A549 (cell line): ENCODE measurements at regions not wholly inside any gene's neighbourhood (a gene's known extent, or its start where the extent isn't known, plus 50 kb on each side); places are given as distances from the start of the nearest gene placed in this dataset.
A peak's percentile ranks its signal among the peaks of the same experiment; 100 is the strongest.

Experiments
- CTCF ChIP-seq: fragments of >200 bp; sonication (Bioruptor Twin); formaldehyde crosslinking; IDR thresholded peaks from 3 replicates; pipeline ENCODE4 v1.5.1; 2016
- RFX5 ChIP-seq: fragments of 450-650 bp; IDR thresholded peaks from 2 replicates; pipeline ENCODE4 v1.7.1; 2014; ENCODE audit warnings: antibody characterized with exemption, mild to moderate bottlenecking, moderate library complexity
- ZFP36 ChIP-seq: fragments of 450-650 bp; IDR thresholded peaks from 2 replicates; pipeline ENCODE4 v1.6.1; 2014; ENCODE audit warnings: borderline replicate concordance; ENCODE audit not compliant: partially characterized antibody
- TF ChIP-seq, protein P1 (sequence below): fragments of 200-600 bp; sonication (generic); IDR thresholded peaks from 2 replicates; pipeline ENCODE4 v1.6.1; 2016; ENCODE audit warnings: antibody characterized with exemption, mild to moderate bottlenecking, moderate library complexity

DNA sequence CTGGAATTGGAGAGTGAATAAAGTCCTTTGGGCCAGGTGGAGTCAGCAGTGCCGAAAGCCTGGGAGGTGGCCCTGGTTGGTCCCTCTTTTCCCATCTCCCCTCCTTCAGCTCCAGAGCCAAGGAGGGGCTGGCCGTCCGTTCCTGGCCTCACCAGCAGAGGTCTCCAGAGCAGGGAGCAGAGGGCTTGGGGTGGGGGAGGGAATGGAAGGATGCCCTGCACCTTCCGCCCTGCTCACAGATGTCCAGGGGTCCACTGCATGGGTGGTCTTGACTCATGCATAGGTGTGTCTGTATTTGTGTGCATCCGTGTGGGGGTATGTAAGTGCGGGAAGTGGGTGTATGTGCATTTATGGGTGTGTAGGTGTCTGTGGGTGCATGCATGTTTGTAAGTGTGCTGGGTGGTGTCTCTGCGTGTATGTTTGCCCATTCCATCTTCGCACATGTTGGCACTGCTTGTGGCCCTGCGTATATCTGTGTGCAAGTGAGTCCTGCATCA is 201.8 kb downstream of the ZFP36L2 start:
- TF ChIP-seq CTCF (peak; percentile 79), ZFP36 (no peak), RFX5 (no peak)
- TF ChIP-seq, protein P1, sequence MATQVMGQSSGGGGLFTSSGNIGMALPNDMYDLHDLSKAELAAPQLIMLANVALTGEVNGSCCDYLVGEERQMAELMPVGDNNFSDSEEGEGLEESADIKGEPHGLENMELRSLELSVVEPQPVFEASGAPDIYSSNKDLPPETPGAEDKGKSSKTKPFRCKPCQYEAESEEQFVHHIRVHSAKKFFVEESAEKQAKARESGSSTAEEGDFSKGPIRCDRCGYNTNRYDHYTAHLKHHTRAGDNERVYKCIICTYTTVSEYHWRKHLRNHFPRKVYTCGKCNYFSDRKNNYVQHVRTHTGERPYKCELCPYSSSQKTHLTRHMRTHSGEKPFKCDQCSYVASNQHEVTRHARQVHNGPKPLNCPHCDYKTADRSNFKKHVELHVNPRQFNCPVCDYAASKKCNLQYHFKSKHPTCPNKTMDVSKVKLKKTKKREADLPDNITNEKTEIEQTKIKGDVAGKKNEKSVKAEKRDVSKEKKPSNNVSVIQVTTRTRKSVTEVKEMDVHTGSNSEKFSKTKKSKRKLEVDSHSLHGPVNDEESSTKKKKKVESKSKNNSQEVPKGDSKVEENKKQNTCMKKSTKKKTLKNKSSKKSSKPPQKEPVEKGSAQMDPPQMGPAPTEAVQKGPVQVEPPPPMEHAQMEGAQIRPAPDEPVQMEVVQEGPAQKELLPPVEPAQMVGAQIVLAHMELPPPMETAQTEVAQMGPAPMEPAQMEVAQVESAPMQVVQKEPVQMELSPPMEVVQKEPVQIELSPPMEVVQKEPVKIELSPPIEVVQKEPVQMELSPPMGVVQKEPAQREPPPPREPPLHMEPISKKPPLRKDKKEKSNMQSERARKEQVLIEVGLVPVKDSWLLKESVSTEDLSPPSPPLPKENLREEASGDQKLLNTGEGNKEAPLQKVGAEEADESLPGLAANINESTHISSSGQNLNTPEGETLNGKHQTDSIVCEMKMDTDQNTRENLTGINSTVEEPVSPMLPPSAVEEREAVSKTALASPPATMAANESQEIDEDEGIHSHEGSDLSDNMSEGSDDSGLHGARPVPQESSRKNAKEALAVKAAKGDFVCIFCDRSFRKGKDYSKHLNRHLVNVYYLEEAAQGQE: no peak
